Right ventricle myocardium superior (tissue), 1 donor: ENCODE measurements at regions not wholly inside any gene's neighbourhood (a gene's known extent, or its start where the extent isn't known, plus 50 kb on each side); places are given as distances from the start of the nearest gene placed in this dataset.
A peak's percentile ranks its signal among the peaks of the same experiment; 100 is the strongest.

Experiments used
- ATAC-seq: fragments of 200-7000 bp; cut with Tn5 transposase; one replicate; pipeline ENCODE4 v1.9.1; 2020; ENCODE audit warnings: mild to moderate bottlenecking; ENCODE audit not compliant: poor library complexity
- DNase-seq: peaks from one replicate; pipeline ENCODE4 v3.0.0-alpha.2; 2020
- intact Hi-C: fragments of 100-400 bp; cut with DNase I; formaldehyde crosslinking; loops from one replicate; pipeline ENCODE4 v1.11.2; 2022
- donor health status: DM: no; HTN: yes; CAD: no; lungs with severe emphysema.

DNA sequence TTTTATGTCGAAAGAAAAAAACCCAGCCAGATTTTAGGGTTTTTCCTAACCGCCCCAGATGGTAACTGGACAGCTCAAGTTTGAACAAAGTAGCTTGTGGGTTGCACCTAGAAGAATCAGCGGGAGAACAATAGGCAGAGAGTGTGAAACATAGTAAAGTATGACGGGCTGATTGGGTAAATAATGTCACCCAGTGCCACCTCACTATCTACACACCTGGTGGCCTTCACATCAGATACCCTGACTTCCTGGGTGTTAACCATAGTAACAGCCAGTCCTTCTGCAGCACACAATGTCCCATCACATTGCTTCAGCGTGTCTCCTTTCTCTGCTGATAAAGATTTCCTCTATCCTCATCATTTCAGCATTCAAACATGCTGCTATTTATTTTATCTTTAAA, 159.1 kb upstream of the HS3ST1 start:
- ATAC-seq (no peak), DNase-seq (no peak)
- intact Hi-C loops, result no loop called here

DNA sequence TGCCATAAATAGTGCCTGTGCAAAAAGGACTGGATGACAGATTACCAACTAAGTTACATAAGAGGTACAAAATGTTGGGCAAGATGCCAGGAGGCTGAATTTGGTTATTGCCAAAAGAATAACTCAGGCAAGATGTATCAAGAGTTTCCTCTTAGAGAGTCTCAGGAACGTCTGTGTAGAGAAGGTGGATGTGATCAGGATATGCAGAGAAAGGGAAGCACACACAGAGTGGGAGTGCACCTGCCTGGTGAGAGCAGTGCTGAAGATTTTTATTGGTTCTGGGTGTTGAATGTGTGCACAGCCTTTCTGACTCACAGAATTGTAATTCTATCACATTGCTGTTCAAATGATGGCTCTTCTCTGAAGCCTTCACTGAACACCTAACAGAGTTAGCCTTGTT, 156.8 kb upstream of the HS3ST1 start:
- intact Hi-C loops, result no loop called here
- ATAC-seq, result peak; percentile 31
- DNase-seq, result no peak

DNA sequence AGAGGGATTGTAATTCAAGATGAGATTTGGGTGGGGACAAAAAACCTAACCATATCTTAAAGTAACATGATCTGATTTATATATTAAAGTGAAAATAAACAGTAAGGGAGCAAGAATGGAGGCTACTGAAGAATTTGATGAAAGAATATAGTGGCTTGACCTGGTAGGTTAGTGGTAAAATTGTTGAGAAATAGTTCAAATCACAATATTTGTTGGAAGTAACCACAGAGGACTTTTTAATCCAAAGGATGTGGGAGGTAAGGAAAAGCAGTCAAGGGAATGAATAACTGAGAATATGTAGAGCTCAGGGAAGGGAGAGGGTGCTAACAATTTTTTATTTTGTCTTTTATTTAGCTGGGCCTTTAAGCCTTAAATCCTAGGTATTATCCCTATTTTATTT, 139.8 kb upstream of the HS3ST1 start:
- no peak for ATAC-seq
- no peak for DNase-seq
- intact Hi-C loops, result no loop called here

- intact Hi-C loops, result no loop called here
- no peak for DNase-seq
- ATAC-seq, result no peak
These were observed 137.8 kb upstream of the HS3ST1 start for GRCh38 chr4:11566444-11567022.

GRCh38 chr4:11565899-11566298, 137.2 kb upstream of the HS3ST1 start:
- DNase-seq (no peak), ATAC-seq (no peak)
- intact Hi-C loops, result no loop called here

DNA sequence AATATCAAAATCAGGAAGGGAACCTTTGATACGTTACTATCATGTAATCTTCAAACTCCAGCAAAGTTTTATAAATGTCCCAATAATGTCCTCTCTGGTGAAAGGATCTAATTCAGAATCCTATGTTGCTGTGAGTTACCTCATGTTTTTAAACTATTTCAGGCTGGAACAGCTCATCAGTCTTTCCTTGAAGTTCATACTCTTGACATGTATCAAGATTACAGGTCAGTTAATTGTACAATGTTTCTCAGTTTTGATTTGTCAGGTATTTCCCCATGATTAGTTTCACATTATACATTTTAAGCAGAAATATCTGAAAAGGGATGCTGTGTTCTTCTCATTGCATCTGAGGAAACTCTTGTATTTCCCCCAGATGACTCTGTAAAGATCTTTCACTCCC, 136.5 kb upstream of the HS3ST1 start:
- no peak for ATAC-seq
- DNase-seq, result no peak
- intact Hi-C loops, result no loop called here

GRCh38 chr4:11564021-11564420, 135.3 kb upstream of the HS3ST1 start:
- intact Hi-C loops, result no loop called here
- no peak for DNase-seq
- ATAC-seq, result no peak

DNA sequence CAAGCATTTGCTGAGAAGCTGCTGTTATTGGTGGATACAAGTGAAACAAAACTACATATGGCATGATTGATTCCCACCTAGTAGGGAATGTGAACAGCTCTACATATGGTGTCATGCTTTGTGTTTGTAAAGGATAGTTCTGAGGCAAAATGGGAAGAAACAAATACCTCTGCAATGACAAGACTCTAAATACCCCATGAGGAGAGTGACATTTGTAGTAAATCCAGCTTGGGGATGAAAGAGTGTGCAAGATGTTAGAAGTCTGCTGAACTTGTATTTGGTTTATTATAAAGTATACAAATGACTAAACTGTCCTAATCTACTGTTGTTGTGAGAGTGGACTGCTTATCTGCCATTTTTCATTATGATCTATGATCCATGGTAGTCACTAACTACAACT, 120.8 kb upstream of the HS3ST1 start:
- ATAC-seq (no peak), DNase-seq (no peak)
- intact Hi-C loops, result no loop called here

DNA sequence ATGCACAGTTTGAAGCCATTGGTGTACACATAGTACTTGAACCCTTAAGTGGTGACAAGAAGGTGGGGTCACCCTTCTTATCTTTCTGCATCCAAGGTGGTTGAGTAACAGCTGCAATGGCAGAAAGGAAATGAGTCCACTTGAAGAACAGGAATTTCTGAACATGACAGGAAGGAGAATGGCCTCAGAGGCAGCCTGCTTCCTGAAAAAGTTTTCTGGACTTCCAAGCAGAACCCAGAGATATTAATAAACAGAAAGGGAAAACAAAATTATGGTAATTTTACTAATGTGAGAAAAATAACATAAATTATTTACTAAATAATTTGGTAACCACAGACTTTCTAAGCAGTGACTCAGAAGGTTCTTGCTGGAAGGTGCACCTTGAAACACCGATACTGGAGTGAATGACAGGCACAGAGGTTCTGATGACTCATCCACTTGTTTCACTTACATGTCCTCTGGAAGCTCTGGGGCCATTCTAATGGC, 119.9 kb upstream of the HS3ST1 start:
- intact Hi-C loops, result no loop called here
- ATAC-seq (no peak), DNase-seq (no peak)

DNA sequence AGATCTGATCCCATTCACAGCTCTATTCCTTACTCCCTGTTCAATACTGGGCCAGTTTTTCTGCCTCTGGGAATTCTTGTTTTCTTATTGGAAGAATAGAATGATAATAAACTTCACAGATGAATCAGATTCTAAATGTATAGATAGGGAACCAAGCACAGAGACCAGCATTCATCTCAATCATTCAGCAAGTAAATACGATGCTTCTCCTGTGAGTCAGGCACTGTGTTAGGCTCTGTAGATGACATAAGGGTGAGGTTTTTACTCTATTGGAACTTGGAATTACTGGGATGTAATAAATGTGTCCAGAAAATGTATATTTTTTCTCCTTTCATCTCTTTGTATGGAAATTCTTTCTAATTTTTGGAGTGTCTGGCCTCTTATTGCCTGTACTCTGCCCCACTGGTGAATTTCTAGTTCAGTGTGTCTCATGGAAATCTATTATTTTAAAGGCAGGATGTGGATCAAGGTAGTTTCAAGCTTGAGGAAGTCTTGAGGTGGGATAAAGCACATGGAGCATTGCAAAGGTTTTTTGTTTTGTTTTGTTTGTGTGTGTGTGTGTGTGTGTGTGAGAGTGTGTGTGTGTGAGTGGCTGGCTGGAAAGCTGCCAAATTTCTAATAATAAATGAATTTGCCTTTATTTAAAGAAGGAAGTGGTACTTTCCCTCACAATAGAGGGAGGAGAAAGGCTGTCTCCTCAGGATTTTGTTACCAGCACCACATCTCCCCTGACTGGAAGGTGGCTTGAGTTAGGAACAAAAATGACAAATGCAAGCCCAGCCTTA, 117.9 kb upstream of the HS3ST1 start:
- DNase-seq (no peak), ATAC-seq (no peak)
- intact Hi-C loops, result no loop called here

DNA sequence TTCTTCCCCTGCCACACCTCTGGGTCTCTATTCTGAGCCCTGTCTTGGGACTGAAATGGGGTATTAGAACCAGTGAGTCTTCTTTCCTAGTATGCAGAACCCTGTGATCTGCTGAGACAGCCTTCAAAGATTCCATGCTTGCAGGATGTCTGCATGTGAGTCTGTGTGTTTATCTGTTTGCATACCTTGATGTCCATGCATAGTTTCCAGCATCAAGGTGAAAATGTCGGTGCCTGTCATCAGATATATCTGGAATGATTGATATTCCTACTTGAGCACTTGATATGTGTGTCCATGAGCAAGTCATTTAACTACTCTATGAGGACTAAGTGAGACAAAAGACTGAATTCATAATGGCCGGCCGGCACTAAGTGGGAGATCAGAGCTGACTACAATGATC, 117.0 kb upstream of the HS3ST1 start:
- intact Hi-C loops, result no loop called here
- DNase-seq, result no peak
- no peak for ATAC-seq

GRCh38 chr4:11544211-11544610, 115.5 kb upstream of the HS3ST1 start:
- ATAC-seq (no peak), DNase-seq (no peak)
- intact Hi-C loops, result no loop called here

DNA sequence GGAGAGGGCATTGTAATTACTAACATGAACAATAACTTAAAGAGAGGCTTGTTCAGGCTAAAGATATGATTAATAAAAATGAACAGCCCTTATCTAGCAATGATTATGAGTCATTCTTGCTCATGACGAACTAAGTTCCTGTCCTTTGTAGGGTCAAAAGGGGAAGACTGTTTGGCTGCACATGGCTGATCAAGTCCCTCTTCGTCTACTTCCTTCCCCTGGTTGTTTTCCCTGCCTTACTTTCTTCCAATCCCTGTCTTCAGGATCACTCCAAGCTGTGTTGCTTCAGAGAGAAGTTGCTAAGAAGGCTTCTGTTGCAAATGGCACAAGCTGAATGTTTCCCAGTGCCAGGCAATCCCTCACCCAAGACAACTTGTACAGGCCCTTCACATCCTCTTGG, 115.0 kb upstream of the HS3ST1 start:
- intact Hi-C loops, result no loop called here
- peak; percentile 41 for ATAC-seq
- DNase-seq, result no peak

DNA sequence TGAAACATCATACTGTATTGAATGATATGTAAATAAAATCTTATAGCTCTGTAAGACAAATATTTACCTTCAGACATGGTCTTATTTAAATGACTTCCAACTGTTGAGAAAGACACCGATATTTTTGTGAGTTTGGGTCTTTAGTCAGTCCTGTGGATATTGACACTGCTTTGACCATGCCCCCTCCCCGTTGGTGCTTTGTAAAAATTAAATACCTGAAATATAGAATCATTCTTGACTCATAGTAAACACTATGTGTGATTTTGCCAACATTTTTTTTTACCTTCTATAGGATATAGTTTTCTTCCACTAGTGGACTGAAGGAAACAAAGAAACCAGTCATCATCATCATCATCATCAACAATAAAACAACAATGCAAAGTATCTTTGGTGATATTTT, 114.3 kb upstream of the HS3ST1 start:
- intact Hi-C loops, result no loop called here

GRCh38 chr4:11537846-11538245, 109.2 kb upstream of the HS3ST1 start:
- intact Hi-C loops, result no loop called here
- no peak for DNase-seq
- ATAC-seq, result no peak

More for the DNA sequence above, 114.3 kb upstream of the HS3ST1 start:
- ATAC-seq (no peak), DNase-seq (no peak)

GRCh38 chr4:11535333-11535732, 106.6 kb upstream of the HS3ST1 start:
- DNase-seq, result no peak
- ATAC-seq, result no peak
- intact Hi-C loops, result no loop called here

DNA sequence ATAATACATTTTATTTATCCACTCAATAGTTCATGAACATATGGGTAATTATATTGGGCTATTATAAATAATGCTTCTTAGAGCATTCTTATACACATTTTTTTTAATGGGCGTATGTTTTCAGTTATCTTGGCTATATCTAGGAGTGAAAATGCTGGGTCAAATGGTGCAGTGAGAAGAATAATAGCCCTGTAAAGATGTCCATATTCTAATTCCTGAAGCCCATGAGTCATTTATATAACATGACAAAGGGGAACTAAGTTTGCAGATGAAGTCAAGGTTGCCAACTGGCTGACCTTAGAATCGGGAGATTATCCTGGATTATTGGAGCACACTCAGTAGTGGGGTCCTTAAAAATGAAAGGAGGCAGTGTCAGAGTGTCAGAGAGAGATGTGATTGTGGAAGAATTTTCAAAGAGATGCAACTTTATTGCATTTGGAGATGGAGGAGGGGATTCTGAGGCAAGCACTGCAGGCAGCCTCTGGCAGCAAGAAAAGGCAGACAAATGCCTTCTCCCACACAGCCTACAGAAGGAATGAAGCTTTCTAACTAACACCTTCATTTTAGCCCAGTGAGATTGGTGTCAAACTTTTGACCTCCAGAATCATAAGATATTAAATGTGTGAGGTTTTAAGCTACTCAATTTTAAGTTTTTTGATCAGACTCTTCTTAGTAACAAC, 106.1 kb upstream of the HS3ST1 start:
- ATAC-seq (no peak), DNase-seq (no peak)
- intact Hi-C loops, result no loop called here

DNA sequence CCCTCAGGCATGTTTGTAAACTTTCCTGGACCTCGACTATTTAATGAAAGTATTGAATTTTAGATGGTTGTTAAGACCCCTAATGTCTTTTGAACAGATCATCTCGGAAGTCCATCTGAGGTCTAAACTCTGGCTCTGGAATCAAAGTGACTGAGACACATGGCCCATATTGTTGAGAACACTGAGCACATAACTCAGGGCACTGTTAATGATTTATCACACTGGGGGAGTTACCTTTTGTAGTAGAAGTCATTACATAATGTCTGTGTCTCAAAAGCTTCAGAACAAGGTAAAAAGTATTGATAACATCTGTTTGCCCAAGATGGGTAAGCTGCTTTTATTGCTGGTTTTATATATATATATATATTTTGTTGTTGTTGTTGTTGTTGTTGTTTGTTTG, 103.4 kb upstream of the HS3ST1 start:
- ATAC-seq, result no peak
- intact Hi-C loops, result no loop called here
- no peak for DNase-seq

- intact Hi-C loops, result no loop called here
- DNase-seq (no peak), ATAC-seq (peak; percentile 36)
These were observed 101.0 kb upstream of the HS3ST1 start for GRCh38 chr4:11529625-11530201.

- intact Hi-C loops, result no loop called here
- ATAC-seq (no peak), DNase-seq (no peak)
These were observed 96.4 kb upstream of the HS3ST1 start for GRCh38 chr4:11525085-11525484.
